ENCODE measurements at regions not wholly inside any gene's neighbourhood (a gene's known extent, or its start where the extent isn't known, plus 50 kb on each side); places are given as distances from the start of the nearest gene placed in this dataset.
"Not testable (repeated sequence)": the region's sequence is repeated elsewhere in the genome, so short reads cannot be mapped to it uniquely, and the experiment has no call there.

- Histone ChIP-seq H3K4me1 (no peaks in the 10 kb centered on the region), H3K36me3 (no peaks in the 10 kb centered on the region), H3K27me3 (no peaks in the 10 kb centered on the region), H3K9me3 (no peaks in the 10 kb centered on the region), H3K27ac (no peak overlapping the region), H3K4me3 (no peak overlapping the region)
- no peak for DNase-seq
- TF ChIP-seq POLR2A (IDR thresholded peaks at IDR 0.05): no peak
- TF ChIP-seq CTCF (IDR thresholded peaks at IDR 0.05): no peak
Measured at GRCh38 chr4:137800861-137801260, 268.6 kb upstream of the PCDH18 start.

GRCh38 chr4:137794764-137795254, 262.5 kb upstream of the PCDH18 start:
- TF ChIP-seq CTCF (IDR thresholded peaks at IDR 0.05): no peak
- no peak for TF ChIP-seq POLR2A (IDR thresholded peaks at IDR 0.05)
- H3K4me3 ChIP-seq: no peak overlapping the region
- no peaks in the 10 kb centered on the region for H3K27me3 ChIP-seq
- no peaks in the 10 kb centered on the region for H3K9me3 ChIP-seq
- DNase-seq: no peak
- no peaks in the 10 kb centered on the region for H3K36me3 ChIP-seq
- H3K4me1 ChIP-seq: no peaks in the 10 kb centered on the region
- no peak overlapping the region for H3K27ac ChIP-seq

- H3K27me3 ChIP-seq, H3K4me3 ChIP-seq, H3K4me1 ChIP-seq, H3K36me3 ChIP-seq, DNase-seq, H3K27ac ChIP-seq, H3K9me3 ChIP-seq: not testable (repeated sequence)
Measured at GRCh38 chr4:137789263-137789662, 257.0 kb upstream of the PCDH18 start.

- H3K4me3 ChIP-seq, DNase-seq, H3K27ac ChIP-seq: not testable (repeated sequence)
Measured at GRCh38 chr4:137783923-137784322, 251.6 kb upstream of the PCDH18 start.

GRCh38 chr4:137775701-137776100, 243.4 kb upstream of the PCDH18 start:
- H3K36me3 ChIP-seq: no peaks in the 10 kb centered on the region
- no peaks in the 10 kb centered on the region for H3K4me1 ChIP-seq
- no peak for DNase-seq
- no peak overlapping the region for H3K4me3 ChIP-seq
- H3K9me3 ChIP-seq: no peaks in the 10 kb centered on the region
- TF ChIP-seq POLR2A (IDR thresholded peaks at IDR 0.05) (no peak), CTCF (IDR thresholded peaks at IDR 0.05) (no peak)
- H3K27ac ChIP-seq: no peak overlapping the region
- no peaks in the 10 kb centered on the region for H3K27me3 ChIP-seq

More at GRCh38 chr4:137783923-137784322, 251.6 kb upstream of the PCDH18 start:
- H3K36me3 ChIP-seq, H3K27me3 ChIP-seq, H3K9me3 ChIP-seq, H3K4me1 ChIP-seq: not testable (repeated sequence)

GRCh38 chr4:137774501-137774900, 242.2 kb upstream of the PCDH18 start:
- Histone ChIP-seq H3K36me3 (no peaks in the 10 kb centered on the region), H3K4me1 (no peaks in the 10 kb centered on the region), H3K9me3 (no peaks in the 10 kb centered on the region), H3K27me3 (no peaks in the 10 kb centered on the region), H3K4me3 (no peak overlapping the region), H3K27ac (no peak overlapping the region)
- TF ChIP-seq CTCF (IDR thresholded peaks at IDR 0.05) (no peak), POLR2A (IDR thresholded peaks at IDR 0.05) (no peak)
- DNase-seq: no peak

GRCh38 chr4:137768881-137769280, 236.6 kb upstream of the PCDH18 start:
- Histone ChIP-seq H3K36me3 (no peaks in the 10 kb centered on the region), H3K27ac (no peak overlapping the region), H3K9me3 (no peaks in the 10 kb centered on the region), H3K4me1 (no peaks in the 10 kb centered on the region), H3K27me3 (no peaks in the 10 kb centered on the region), H3K4me3 (no peak overlapping the region)
- no peak for DNase-seq
- TF ChIP-seq POLR2A (IDR thresholded peaks at IDR 0.05) (no peak), CTCF (IDR thresholded peaks at IDR 0.05) (no peak)
